ENCODE measurements at regions not wholly inside any gene's neighbourhood (a gene's known extent, or its start where the extent isn't known, plus 50 kb on each side); places are given as distances from the start of the nearest gene placed in this dataset.

DNA sequence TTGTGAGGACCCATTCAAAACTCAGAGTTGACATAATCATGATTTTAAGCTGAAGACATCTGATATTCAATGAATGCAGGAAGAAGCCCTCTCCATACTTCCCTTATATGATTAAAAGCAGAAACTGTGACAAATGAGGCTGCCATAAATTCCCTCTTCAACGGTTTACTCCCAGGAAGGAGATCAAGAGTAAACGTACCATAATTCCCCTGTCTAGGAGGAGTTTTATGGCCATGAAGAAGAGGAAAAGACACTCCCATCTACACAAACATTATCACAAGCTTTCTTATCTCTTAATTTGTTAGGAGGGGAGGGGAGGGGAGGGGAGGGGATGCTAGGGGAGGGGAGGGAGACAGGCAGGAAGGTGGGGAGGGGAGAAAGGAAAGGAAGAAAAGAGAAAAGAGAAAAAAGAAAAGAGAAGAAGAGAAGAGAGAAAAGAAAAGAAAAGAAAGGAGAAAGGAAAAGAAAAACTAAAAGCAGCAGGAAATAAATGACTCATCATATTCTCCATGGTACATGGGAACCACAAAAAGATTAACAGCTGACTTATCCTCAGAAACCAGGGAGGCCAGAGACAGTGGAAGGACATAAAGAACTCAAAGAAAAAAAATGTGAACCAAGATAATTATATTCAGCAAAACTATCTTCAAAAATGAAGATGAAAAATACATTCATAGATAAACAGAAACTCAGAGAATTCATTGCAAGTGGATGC is 121.6 kb downstream of the ALOX5 start:
- H3K79me2 ChIP-seq (ENCODE audit: insufficient read depth, low read length): no peaks in the 10 kb centered on the region
- no peak overlapping the region for H3K18ac ChIP-seq (ENCODE audit: insufficient read length, low read depth, low read length)
- no peak overlapping the region for H4K91ac ChIP-seq (ENCODE audit: insufficient read length, low read depth, low read length)
- H3K9me3 Mint-ChIP-seq: peaks cover 9 to 17% of the 10 kb centered on the region in 2 experiments; a peak in 4 of 5 replicates
- no peak overlapping the region for H3K27ac Mint-ChIP-seq
- H4K5ac ChIP-seq (ENCODE audit: insufficient read length, low read depth, low read length): no peak overlapping the region
- TF ChIP-seq, protein P1, sequence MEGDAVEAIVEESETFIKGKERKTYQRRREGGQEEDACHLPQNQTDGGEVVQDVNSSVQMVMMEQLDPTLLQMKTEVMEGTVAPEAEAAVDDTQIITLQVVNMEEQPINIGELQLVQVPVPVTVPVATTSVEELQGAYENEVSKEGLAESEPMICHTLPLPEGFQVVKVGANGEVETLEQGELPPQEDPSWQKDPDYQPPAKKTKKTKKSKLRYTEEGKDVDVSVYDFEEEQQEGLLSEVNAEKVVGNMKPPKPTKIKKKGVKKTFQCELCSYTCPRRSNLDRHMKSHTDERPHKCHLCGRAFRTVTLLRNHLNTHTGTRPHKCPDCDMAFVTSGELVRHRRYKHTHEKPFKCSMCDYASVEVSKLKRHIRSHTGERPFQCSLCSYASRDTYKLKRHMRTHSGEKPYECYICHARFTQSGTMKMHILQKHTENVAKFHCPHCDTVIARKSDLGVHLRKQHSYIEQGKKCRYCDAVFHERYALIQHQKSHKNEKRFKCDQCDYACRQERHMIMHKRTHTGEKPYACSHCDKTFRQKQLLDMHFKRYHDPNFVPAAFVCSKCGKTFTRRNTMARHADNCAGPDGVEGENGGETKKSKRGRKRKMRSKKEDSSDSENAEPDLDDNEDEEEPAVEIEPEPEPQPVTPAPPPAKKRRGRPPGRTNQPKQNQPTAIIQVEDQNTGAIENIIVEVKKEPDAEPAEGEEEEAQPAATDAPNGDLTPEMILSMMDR (conservative IDR thresholded peaks at IDR 0.05): no peak
- WGBS (ENCODE audit: extremely low coverage, insufficient read length, low lambda C conversion rate): no CpG with 5 or more reads among the region's 2 CpGs
- H4K20me1 ChIP-seq (ENCODE audit: control insufficient read depth, insufficient read depth, insufficient read length): no peaks in the 10 kb centered on the region
- H3K23me2 ChIP-seq (ENCODE audit: insufficient read length, low read depth, low read length, poor library complexity, severe bottlenecking): no peaks in the 10 kb centered on the region
- H3K9me3 ChIP-seq (ENCODE audit: control insufficient read depth, low read depth, low read length): no peaks in the 10 kb centered on the region
- H4K8ac ChIP-seq (replicated peaks; ENCODE audit: insufficient read length, low read depth, low read length): no peak overlapping the region
- H2BK5ac ChIP-seq (ENCODE audit: insufficient read length, low read length): no peak overlapping the region
- no peak overlapping the region for H3K4me2 ChIP-seq (ENCODE audit: insufficient read depth, insufficient read length, low read length)
- H3K4me1 Mint-ChIP-seq: no peaks in the 10 kb centered on the region
- H3K23ac ChIP-seq (ENCODE audit: insufficient read length, low read depth, low read length): no peak overlapping the region
- H2BK20ac ChIP-seq (ENCODE audit: low read depth, low read length, poor library complexity, severe bottlenecking): no peak overlapping the region
- H3K36me3 Mint-ChIP-seq (ENCODE audit: insufficient read depth in 1 of 3, low read depth in 3 of 3): peaks cover 2 to 3% (median 2%) of the 10 kb centered on the region in 3 experiments; a peak in 4 of 7 replicates
- no peak for DNase-seq
- no peak overlapping the region for H3T11ph ChIP-seq (ENCODE audit: low read length)
- no peak overlapping the region for H2AK5ac ChIP-seq (ENCODE audit: insufficient read length, low read length)
- H3K4me3 Mint-ChIP-seq: no peak overlapping the region
- H3K14ac ChIP-seq (ENCODE audit: insufficient read depth, low read length): no peak overlapping the region
- H3K4me1 ChIP-seq (ENCODE audit: insufficient read depth, low read length): no peaks in the 10 kb centered on the region
- H3K27me3 ChIP-seq (ENCODE audit: insufficient read depth, low read length): no peaks in the 10 kb centered on the region
- H2BK120ac ChIP-seq (ENCODE audit: low read depth, low read length, poor library complexity, severe bottlenecking): no peak overlapping the region
- H3K27me3 Mint-ChIP-seq (ENCODE audit: low read depth): no peaks in the 10 kb centered on the region
- H3K9ac ChIP-seq (ENCODE audit: extremely low read depth, insufficient read length, low read length): no peak overlapping the region
- no peak overlapping the region for H2BK15ac ChIP-seq (ENCODE audit: low read depth, low read length)
- no peak overlapping the region for H2BK12ac ChIP-seq (ENCODE audit: insufficient read length, low read depth, low read length)
- no peak overlapping the region for H3K27ac ChIP-seq (ENCODE audit: insufficient read length, low read depth, low read length)
- H3K4ac ChIP-seq (ENCODE audit: low read depth, low read length): no peak overlapping the region
- H2AFZ ChIP-seq (ENCODE audit: low read length): no peak overlapping the region
- no peak overlapping the region for H3K56ac ChIP-seq (ENCODE audit: insufficient read length, low read depth, low read length)
- H3K79me1 ChIP-seq (ENCODE audit: insufficient read depth, low read depth, low read length, poor library complexity, severe bottlenecking): no peaks in the 10 kb centered on the region
